CD8-positive, alpha-beta memory T cell (primary cell): ENCODE measurements at regions not wholly inside any gene's neighbourhood (a gene's known extent, or its start where the extent isn't known, plus 50 kb on each side); places are given as distances from the start of the nearest gene placed in this dataset.

Experiments used
- CTCF ChIA-PET: fragments of 350-600 bp; sonication (Branson Sonifier 250); formaldehyde crosslinking; loops from one replicate; lab custom pipeline; 2021; ENCODE audit warnings: antibody characterized with exemption; lab: Charles Lee
- POLR2A ChIA-PET: fragments of 350-600 bp; sonication (Branson Sonifier 250); formaldehyde crosslinking; loops from one replicate; lab custom pipeline; 2021; ENCODE audit warnings: antibody characterized with exemption; lab: Charles Lee
- DNase-seq, 5 donors: peaks; one replicate each; pipeline versions ENCODE4 v3.0.0 to v3.0.0-alpha.2; 2020 to 2022; ENCODE audit warnings: mixed read lengths in 1 of 5
- H3K27ac ChIP-seq: one replicate; pipeline ENCODE4 v1.7.0; 2013; ENCODE audit warnings: low read depth, mild to moderate bottlenecking, low read length, moderate library complexity
- H3K27me3 ChIP-seq: 2 replicates; pipeline ENCODE4 v1.7.0; 2013; ENCODE audit warnings: low read length, mild to moderate bottlenecking; ENCODE audit not compliant: insufficient read depth, poor library complexity, severe bottlenecking
- H3K36me3 ChIP-seq: 2 replicates; pipeline ENCODE4 v1.7.0; 2013; ENCODE audit warnings: mild to moderate bottlenecking, low read length, moderate library complexity; ENCODE audit not compliant: insufficient read depth
- H3K4me1 ChIP-seq: 2 replicates; pipeline ENCODE4 v1.7.0; 2013; ENCODE audit warnings: mild to moderate bottlenecking, low read length, moderate library complexity; ENCODE audit not compliant: insufficient read depth
- H3K4me3 ChIP-seq: 2 replicates; pipeline ENCODE4 v1.7.0; 2013; ENCODE audit warnings: mild to moderate bottlenecking, low read length
- H3K9me3 ChIP-seq: 2 replicates; pipeline ENCODE4 v1.7.0; 2013; ENCODE audit warnings: mild to moderate bottlenecking, low read length
- H3K27ac Mint-ChIP-seq, 8 donors: one replicate each; pipeline ENCODE4 v1.8.0; 2020 to 2021; ENCODE audit warnings: mixed read lengths in 8 of 8, mild to moderate bottlenecking in 6 of 8, inconsistent platforms in 3 of 8, moderate library complexity in 3 of 8
- H3K27me3 Mint-ChIP-seq, 2 donors: one replicate each; pipeline ENCODE4 v1.8.0; 2020 to 2021; ENCODE audit warnings: mixed read lengths in 2 of 2, mild to moderate bottlenecking in 1 of 2, moderate library complexity in 1 of 2
- H3K36me3 Mint-ChIP-seq, 3 donors: one replicate each; pipeline ENCODE4 v1.8.0; 2020 to 2021; ENCODE audit warnings: mixed read lengths in 3 of 3, inconsistent platforms in 1 of 3, mild to moderate bottlenecking in 1 of 3
- H3K4me1 Mint-ChIP-seq, 3 donors: one replicate each; pipeline ENCODE4 v1.8.0; 2020 to 2021; ENCODE audit warnings: mixed read lengths in 3 of 3, inconsistent platforms in 1 of 3, mild to moderate bottlenecking in 1 of 3
- H3K4me3 Mint-ChIP-seq, 7 donors: one replicate each; pipeline ENCODE4 v1.8.0; 2020 to 2021; ENCODE audit warnings: mixed read lengths in 7 of 7, mild to moderate bottlenecking in 6 of 7, moderate library complexity in 4 of 7, inconsistent platforms in 2 of 7
- H3K9me3 Mint-ChIP-seq, 5 donors: one replicate each; pipeline ENCODE4 v1.8.0; 2020 to 2022; ENCODE audit warnings: mixed read lengths in 5 of 5, mild to moderate bottlenecking in 3 of 5, moderate library complexity in 2 of 5, inconsistent platforms in 1 of 5

DNA sequence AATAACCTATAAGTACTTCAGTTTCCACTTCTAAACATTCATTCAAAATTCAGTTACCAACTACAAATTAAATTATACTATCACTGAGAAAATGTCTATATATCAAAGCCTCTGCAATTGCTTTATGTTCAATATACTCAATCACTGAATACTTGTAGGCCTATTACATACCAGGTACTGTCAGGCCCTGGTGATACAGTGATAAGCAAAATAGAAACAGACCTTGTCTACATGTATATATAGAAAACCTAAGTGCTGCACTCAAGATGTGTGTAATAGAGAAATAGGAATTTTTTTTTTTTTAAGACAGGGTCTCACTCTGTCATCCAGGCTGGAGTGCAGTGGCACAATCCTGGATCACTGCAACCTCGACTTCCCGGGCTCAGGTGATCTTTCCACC lies 53.7 kb upstream of the PHF14 start:
- no peak overlapping the region for H3K27ac ChIP-seq
- H3K27me3 ChIP-seq, result no peaks in the 10 kb centered on the region
- no peaks in the 10 kb centered on the region for H3K36me3 Mint-ChIP-seq
- no peaks in the 10 kb centered on the region for H3K4me1 Mint-ChIP-seq
- H3K36me3 ChIP-seq, result no peaks in the 10 kb centered on the region
- H3K27ac Mint-ChIP-seq, result no peak overlapping the region
- no peak overlapping the region for H3K4me3 ChIP-seq
- no peaks in the 10 kb centered on the region for H3K4me1 ChIP-seq
- POLR2A ChIA-PET, result no interaction called here
- DNase-seq, result no peak
- H3K9me3 ChIP-seq, result no peaks in the 10 kb centered on the region
- H3K4me3 Mint-ChIP-seq, result no peak overlapping the region
- peaks cover 2 to 22% of the 10 kb centered on the region in 2 donors for H3K27me3 Mint-ChIP-seq
- H3K9me3 Mint-ChIP-seq, result no peaks in the 10 kb centered on the region
- CTCF ChIA-PET, result no interaction called here
